NB4 (cell line): ENCODE measurements at regions not wholly inside any gene's neighbourhood (a gene's known extent, or its start where the extent isn't known, plus 50 kb on each side); places are given as distances from the start of the nearest gene placed in this dataset.

Experiments
- DNase-seq: peaks from one replicate; pipeline ENCODE4 v3.0.0; 2010; ENCODE audit warnings: low read depth
- H3K4me3 ChIP-seq: one replicate; pipeline ENCODE4 v1.5.1; 2011; ENCODE audit warnings: mild to moderate bottlenecking, low read depth, low read length, moderate library complexity
- CTCF ChIP-seq: IDR thresholded peaks from one replicate; pipeline ENCODE4 v1.5.1; 2012; ENCODE audit warnings: low read depth, low read length
- MAX ChIP-seq: IDR thresholded peaks from 2 replicates; pipeline ENCODE4 v1.6.1; 2011; ENCODE audit warnings: low read depth, low read length
- MYC ChIP-seq: IDR thresholded peaks from 2 replicates; pipeline ENCODE4 v1.6.1; 2011; ENCODE audit warnings: low read depth, low read length
- POLR2A ChIP-seq: IDR thresholded peaks from 2 replicates; pipeline ENCODE4 v1.6.1; 2011; ENCODE audit warnings: mild to moderate bottlenecking; ENCODE audit not compliant: insufficient read length; ENCODE audit errors: extremely low read depth

GRCh38 chr5:77569409-77569808, 69.1 kb downstream of the OTP start:
- TF ChIP-seq MYC (no peak), MAX (no peak), POLR2A (no peak), CTCF (no peak)
- DNase-seq, result peak; percentile 53
- H3K4me3 ChIP-seq, result no peak overlapping the region

GRCh38 chr5:77568555-77568954, 70.0 kb downstream of the OTP start:
- no peak for DNase-seq
- TF ChIP-seq POLR2A (no peak), MYC (no peak), CTCF (no peak), MAX (no peak)
- H3K4me3 ChIP-seq, result no peak overlapping the region

- peak; percentile 50 for DNase-seq
- TF ChIP-seq CTCF (no peak), MAX (no peak), POLR2A (no peak), MYC (no peak)
- H3K4me3 ChIP-seq, result no peak overlapping the region
Observed at GRCh38 chr5:77568082-77568481, 70.4 kb downstream of the OTP start.

- no peak for TF ChIP-seq MYC
- TF ChIP-seq POLR2A, result no peak
- no peak for TF ChIP-seq CTCF
- TF ChIP-seq MAX, result no peak
- no peak for DNase-seq
Observed at GRCh38 chr5:77563475-77563874, 71.4 kb upstream of the WDR41 start.

GRCh38 chr5:77561965-77562364, 69.8 kb upstream of the WDR41 start:
- no peak for DNase-seq
- no peak overlapping the region for H3K4me3 ChIP-seq
- TF ChIP-seq MYC (no peak), CTCF (no peak), MAX (no peak), POLR2A (no peak)

More at GRCh38 chr5:77563475-77563874, 71.4 kb upstream of the WDR41 start:
- H3K4me3 ChIP-seq, result no peak overlapping the region
